Astrocyte (in vitro differentiated cells and primary cell): ENCODE measurements at regions not wholly inside any gene's neighbourhood (a gene's known extent, or its start where the extent isn't known, plus 50 kb on each side); places are given as distances from the start of the nearest gene placed in this dataset.

Source experiments
- EZH2 ChIP-seq: IDR thresholded peaks from 2 replicates; pipeline ENCODE4 v1.6.1; 2012; ENCODE audit warnings: mild to moderate bottlenecking, low read length, inconsistent platforms; ENCODE audit not compliant: insufficient read depth
- TF ChIP-seq, protein P1 (sequence below): IDR thresholded peaks from 2 replicates; pipeline ENCODE4 v1.5.1; 2011; ENCODE audit warnings: low read depth, mild to moderate bottlenecking, inconsistent platforms, low read length, moderate library complexity; ENCODE audit not compliant: insufficient read depth

DNA sequence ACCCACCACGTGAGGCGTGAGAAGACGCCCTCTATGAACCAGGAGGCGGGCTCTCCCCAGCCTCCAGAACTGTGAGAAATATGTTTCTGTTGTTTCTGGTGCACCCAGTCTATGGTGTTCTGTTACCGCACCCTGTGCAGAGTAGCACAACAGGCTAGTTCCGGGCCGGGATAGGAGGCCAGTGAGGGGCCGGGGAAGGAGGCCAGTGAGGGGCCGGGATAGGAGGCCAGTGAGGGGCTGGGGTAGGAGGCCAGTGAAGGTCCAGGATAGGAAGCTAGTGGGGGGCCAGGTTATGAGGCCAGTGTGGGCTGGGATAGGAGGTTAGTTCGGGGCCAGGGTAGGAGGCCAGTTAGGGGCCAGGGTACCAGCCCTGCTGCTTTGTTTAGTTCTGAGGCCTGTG is 204.6 kb downstream of the BARX2 start:
- TF ChIP-seq, protein P1, sequence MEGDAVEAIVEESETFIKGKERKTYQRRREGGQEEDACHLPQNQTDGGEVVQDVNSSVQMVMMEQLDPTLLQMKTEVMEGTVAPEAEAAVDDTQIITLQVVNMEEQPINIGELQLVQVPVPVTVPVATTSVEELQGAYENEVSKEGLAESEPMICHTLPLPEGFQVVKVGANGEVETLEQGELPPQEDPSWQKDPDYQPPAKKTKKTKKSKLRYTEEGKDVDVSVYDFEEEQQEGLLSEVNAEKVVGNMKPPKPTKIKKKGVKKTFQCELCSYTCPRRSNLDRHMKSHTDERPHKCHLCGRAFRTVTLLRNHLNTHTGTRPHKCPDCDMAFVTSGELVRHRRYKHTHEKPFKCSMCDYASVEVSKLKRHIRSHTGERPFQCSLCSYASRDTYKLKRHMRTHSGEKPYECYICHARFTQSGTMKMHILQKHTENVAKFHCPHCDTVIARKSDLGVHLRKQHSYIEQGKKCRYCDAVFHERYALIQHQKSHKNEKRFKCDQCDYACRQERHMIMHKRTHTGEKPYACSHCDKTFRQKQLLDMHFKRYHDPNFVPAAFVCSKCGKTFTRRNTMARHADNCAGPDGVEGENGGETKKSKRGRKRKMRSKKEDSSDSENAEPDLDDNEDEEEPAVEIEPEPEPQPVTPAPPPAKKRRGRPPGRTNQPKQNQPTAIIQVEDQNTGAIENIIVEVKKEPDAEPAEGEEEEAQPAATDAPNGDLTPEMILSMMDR, result no peak
- TF ChIP-seq EZH2, result no peak
